Muscle of back (tissue), 3 donors: ENCODE measurements at regions not wholly inside any gene's neighbourhood (a gene's known extent, or its start where the extent isn't known, plus 50 kb on each side); places are given as distances from the start of the nearest gene placed in this dataset.
A peak's percentile ranks its signal among the peaks of the same experiment; 100 is the strongest.

Experiments used
- DNase-seq, 3 donors: peaks; one replicate each; pipeline versions ENCODE4 v3.0.0 to v3.0.0-alpha.2; 2013

GRCh38 chr9:80012557-80013330 is 441.0 kb downstream of the TLE4 start:
- DNase-seq: peak in 2 of 3 donors; percentile 12 to 40

- no peak for DNase-seq
These were observed 437.4 kb downstream of the TLE4 start for GRCh38 chr9:80009204-80009603.

DNA sequence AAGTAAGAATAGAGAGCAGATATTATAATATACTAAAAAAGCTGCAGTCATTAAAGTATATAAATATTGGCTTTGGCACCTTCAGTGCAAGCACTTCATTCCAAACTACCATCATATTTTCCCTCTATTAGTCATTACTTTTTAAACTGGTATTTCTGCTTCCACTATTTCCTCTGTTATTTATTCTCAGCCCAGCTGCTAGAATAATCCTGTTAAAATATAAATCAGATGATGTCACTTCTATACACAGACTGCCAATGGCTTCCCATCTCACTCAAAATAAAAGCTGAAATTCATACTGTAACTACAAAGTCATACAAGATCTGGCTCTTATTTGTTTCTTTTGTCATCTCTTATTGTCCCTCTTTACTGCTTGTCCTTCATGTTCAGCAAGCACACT is 432.9 kb downstream of the TLE4 start:
- DNase-seq: peak; percentile 20 to 55 (median 36)

DNA sequence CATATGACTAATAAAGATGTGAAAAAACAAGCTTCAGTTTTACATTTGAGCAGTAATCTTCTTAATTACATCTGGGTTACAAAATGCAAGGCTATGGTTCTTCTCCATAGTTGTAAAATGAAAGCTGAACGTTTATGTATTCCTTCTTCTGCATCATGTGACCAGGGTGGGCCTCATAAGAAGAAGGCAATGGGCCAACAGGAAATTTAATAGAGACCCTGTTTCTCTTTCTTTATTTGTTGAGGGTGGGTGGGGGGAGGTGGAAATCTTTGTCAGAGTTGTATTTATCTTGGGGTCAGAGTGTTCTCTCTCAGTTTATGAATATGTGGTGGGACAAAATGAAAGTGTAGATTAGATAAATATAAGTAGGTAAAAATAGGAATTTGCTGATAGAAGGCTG is 418.8 kb downstream of the TLE4 start:
- DNase-seq: no peak

- DNase-seq: no peak
These were observed 417.3 kb downstream of the TLE4 start for GRCh38 chr9:79989079-79989478.

DNA sequence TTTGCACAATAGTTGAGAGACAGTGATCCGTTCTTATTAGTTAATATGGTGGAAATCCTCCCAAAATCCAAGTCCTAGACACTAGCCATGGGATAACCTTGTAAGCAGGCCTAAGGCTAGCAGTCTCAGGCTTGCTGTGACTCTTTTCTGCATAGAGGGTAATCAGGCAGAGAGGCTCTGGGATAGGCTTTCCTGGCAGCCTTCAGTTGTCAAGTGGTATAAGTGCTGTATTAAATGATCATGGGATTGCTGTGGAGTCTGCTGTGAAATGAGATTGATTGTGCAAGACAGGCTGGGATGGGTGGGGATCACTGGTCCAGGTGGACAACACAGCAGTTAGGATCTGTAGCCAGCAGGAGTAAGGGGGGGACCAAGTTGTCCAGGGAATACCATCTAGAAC is 416.4 kb downstream of the TLE4 start:
- no peak for DNase-seq

- no peak for DNase-seq
These were observed 414.7 kb downstream of the TLE4 start for GRCh38 chr9:79986437-79986836.

- no peak for DNase-seq
These were observed 414.0 kb downstream of the TLE4 start for GRCh38 chr9:79985772-79986171.

- DNase-seq: no peak
These were observed 413.5 kb downstream of the TLE4 start for GRCh38 chr9:79985264-79985663.

DNA sequence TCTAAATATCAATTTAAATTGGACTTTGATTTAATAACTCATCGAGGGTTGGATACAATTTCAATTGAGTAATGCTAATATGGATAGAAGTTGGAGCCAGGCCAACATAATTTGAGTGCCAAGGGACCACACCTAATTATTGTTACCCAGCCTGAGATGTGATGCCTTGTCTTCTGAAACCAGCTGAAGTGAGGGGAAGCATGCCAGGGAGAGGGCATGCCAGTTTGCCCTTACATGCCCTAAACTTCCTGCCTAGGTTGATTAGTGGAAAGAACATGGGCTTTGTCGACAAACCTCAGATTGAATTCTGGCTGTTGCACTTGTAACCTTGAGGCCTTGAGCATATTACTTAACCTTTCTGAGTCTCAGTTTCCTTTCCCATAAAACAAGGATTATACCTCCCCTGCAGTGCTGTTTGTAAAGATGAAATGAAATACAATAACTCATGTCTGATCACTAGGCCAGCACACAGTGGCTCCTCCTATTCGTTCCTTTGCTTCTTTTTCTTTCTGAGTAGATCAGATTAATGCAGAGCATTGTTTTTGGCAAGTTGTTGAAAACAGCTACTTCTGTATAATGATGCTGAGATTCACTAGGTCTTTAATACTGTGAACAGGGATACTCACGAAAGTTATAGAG is 412.8 kb downstream of the TLE4 start:
- DNase-seq: no peak

DNA sequence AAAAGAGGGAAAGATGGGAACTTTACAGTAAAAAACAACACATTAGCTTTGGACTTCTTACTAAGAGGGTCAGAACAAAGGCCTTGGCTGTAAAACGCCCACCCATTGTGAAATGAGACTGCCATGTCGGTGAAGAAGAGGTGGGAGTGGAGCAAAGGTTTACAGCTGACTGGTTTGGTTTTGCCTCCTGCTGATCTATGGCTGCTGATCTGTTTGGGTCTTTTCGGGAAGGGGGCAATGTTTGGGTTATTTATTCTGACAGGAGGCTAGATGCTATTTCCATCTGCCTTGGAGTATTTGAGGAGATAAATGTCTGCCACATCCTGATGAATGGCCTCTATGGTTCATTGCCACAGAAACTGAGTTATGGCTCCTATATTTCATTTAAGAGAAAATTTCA is 408.7 kb downstream of the TLE4 start:
- DNase-seq: no peak

DNA sequence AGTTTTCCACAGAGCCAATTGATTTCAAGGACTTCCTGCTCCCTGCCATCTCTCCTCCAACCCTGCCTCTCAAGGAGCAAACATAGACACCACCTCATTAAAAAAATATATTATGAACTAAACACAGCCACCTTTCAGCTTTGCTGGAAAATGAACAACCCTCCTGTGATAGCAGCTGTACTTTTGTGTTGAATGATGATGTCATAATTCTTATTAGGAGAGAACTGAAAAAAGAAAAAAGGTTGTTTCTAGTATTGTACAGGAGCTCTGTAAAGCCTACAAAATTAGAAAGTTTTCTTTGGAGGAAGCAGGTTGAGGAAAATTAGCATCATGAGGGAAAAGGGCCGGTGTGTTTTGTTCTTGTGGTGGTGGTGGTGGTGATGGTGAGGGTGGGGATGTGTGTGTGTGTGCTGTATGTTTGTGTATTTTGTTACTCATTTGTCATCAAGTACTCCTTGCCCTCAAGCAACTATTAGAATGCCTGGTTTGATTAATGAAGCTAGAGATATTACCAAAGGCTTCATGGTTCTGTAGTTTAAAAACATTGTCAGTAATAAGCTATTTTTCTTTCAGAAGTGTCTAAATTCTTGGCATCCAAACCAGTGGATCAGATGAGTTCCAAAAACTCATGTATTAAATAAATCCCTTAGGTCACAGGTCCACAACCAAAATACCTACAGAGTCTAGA is 405.9 kb downstream of the TLE4 start:
- DNase-seq: no peak

DNA sequence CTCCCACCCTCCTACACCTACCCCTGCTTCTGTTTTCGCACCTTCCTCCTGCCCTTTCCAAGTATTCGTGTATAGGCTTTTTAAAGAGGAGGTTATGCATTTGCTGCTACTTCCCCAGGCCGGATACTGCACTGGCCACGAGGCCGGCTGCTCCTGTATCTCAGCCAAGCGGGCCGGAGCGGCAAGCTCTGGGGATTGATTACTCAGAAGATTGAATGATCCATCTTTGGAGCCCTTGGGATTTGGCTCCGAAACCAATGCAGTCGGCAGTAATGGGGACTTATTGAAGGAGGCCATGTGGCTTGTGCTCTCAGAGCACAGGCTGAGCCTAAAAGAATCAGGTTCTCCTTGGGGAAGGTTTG is 405.3 kb downstream of the TLE4 start:
- DNase-seq: peak in 1 of 3 donors; percentile 27

GRCh38 chr9:79976257-79977073 is 404.7 kb downstream of the TLE4 start:
- peak in 1 of 3 donors; percentile 39 for DNase-seq

- DNase-seq: peak in 1 of 3 donors; percentile 41
These were observed 404.0 kb downstream of the TLE4 start for GRCh38 chr9:79975621-79976256.

- no peak for DNase-seq
These were observed 403.1 kb downstream of the TLE4 start for GRCh38 chr9:79974806-79975422.

DNA sequence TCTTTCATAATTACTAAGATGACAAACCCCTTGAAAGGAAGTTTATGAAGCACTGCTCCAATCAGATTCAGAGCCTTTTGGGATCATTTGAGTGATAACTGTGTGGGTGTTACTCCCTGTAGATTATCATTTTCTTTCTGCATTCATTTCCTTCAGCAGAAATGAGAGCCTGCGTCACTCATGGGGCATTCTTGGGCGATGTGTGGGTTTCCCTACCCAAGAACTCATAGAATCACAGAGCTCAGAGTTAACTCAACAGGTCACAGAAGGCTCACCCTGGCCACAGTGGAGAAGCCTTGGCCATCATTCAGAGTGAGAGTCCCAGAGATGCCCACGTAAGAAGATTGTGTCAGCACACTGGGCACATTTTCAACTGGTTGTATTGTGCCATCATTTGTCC is 401.9 kb downstream of the TLE4 start:
- DNase-seq: no peak

DNA sequence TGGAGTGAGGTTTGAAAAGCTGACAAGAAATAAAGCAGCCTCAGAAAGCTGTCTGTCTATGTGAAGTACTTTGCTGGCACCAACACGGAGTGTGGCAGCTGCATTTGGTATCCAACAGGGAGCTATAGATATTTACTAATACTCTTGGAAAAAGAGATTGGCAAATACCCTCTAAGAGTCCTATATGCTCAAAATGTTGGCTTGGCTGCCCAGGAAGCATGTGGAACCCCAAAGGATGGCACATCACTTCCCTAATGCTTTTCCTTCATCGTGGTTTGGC is 398.3 kb downstream of the TLE4 start:
- no peak for DNase-seq

DNA sequence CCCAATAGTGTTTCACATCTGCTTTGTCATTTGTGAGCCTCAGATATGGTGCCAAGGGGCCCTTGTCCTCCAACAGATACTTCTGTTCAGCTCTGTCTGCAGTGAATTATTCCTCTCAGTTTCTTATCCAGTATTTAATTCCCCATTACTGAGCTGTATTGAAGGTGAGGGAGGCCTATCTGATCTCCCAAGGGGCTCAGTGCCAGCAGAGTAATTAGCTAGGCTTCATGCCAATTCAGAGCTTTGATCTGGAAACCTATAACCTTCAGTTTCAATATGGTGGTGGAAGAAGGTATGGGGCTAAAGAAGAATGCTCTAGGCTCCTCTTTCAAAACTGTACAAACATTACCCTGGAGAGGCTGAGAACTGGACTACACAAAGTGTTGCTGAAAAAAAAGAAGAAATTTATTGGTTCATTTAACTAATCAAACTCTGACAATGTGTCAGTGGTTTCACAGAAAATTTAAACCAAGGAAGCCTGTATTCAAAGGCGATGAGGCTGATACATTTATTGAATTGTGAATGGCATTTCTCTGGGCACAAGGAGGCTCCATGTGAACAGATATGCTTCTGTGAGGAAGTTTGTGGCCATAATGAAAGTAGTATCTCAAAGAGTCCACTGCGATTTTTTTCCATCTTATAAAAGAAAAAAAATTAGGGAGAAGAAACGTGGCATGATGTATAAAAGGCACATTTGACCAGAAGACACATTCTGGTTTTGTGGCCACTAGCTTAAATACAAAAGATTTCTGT is 397.8 kb downstream of the TLE4 start:
- no peak for DNase-seq

DNA sequence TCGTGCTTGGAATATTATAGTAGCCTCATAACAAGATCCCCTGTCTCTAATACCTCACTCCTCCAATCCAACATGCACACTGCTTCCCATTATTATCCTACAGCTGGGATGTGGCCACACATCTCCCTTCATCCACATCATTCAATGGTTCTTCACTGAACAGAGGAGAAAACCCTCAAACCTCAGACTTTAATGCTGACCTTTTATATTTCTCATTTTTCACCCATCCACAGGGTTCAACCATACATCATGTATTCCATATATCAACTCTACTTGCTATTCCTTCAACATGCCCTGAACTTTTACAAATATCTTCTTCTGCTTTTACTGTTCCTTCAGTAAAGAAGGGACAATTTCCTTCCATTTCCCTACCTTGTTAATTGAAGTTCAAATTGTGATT is 396.8 kb downstream of the TLE4 start:
- no peak for DNase-seq

- no peak for DNase-seq
These were observed 391.1 kb downstream of the TLE4 start for GRCh38 chr9:79962836-79963235.
